ENCODE measurements at regions not wholly inside any gene's neighbourhood (a gene's known extent, or its start where the extent isn't known, plus 50 kb on each side); places are given as distances from the start of the nearest gene placed in this dataset.

DNA sequence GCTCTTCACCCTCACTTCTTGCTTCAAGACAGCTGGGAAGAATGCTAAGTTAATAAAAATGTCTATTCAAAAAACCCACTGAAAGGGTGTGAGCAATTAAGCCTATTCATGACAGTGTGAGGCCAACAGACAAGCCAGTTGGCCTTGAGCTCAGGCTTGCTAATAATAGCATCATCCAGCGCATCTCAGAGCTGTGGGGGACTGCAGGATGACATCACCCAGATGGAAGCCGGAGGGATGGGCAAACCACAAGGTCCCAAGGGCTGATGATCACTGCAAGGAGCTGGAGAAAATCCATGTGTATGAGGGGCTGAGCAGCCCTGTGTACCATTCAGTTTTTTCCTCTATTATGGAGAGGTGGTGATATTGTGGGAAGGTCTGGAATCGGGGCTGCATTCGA, 770.4 kb downstream of the TNS3 start:
- DNase-seq (ENCODE audit: low spot score): no peak

DNA sequence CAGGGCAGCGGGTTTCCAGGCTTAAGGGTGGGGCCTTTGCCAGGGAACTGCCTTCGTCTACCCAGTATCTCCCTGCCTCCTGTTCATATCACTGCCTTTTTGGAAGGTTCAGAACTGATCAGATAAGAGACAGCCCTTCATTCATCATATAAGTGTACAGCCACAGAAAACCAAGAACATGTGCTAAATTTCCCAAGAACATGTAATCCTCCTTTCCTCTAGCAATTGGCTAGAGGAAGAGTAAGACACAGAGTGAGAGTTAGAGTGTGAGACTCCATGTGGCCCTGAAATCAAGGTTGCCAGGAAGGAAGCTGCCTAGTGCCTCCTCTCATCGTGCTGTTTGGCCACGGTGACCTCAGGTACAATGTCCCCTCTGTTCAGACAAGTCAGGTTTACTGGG, 770.9 kb downstream of the TNS3 start:
- no peak for DNase-seq (ENCODE audit: low spot score)

DNA sequence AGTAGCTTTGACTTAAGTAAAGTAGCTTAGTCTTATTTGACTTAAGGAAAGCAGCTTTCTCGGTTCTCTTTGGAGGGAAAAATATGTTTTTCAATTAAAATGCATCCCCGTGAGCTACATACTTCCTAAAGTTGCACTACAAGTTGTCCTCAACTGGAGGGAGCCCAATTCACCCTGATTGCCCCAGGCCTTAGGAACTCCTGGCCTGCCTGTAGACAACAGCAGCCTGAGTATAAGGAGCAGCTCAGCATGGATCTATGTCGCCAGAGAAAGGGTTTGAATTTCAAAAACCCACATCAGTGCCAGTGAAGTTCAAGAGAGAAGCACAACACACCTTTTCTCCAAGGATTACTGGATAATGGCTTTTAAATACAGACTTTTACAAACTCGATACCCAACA, 772.0 kb downstream of the TNS3 start:
- DNase-seq (ENCODE audit: low spot score): no peak

DNA sequence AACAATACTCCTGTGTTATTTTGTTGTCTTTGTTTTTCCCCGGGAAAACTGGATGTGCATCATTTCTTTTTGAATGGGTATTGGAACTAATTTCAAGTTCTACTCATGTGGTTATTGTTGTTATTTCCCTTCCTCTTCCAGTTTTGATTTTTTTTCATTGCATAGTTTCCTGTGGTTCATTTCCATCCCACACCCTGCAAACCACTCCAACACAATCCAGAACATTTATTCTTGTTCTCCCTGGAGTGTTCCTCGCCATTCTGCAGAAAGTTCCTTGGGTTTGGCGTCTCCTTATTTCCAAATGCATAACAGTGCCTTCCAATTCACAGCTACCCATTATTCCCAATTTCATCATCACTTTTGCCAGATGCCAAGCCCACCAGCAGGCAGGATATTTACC, 775.1 kb downstream of the TNS3 start:
- DNase-seq (ENCODE audit: low spot score): no peak

DNA sequence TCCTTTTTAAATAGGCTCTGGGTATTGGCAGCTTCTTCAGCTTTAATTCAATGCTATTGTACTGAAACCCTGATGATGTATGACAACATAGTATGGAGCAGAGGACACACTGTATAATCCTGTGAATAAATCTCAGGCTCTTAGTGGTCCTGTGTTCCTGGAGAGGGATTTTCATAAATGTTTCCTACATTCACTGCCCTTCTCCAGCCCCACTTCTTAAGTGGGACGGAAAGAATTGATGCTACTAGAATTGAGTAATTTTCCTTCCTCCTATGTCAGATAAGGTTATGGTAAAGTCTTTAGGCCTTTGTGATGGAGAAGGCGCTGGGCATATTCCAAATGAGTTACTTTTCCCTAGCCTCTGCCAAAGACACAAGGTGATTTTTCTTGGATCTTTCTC, 779.4 kb downstream of the TNS3 start:
- DNase-seq (ENCODE audit: low spot score): no peak

DNA sequence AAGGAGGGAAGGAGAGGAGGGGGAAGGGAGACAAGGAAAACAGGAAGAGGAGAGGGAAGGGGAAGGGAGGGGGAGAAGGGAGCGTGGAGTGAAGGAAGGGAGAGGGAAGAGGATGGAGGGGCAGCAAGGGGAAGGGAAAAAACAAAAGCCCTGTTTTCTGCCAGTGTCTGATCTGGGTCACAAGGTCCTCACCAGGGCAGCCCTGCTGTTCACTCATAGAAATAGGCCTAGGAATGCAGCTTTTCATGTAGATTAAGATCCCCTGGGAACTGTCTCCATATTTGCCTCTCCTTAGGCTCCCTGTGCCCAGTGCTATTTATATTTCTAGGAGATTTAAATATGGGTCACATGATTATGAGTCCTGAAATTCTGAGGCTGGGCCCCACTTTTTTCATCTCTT, 790.7 kb downstream of the TNS3 start:
- DNase-seq (ENCODE audit: low spot score): no peak

DNA sequence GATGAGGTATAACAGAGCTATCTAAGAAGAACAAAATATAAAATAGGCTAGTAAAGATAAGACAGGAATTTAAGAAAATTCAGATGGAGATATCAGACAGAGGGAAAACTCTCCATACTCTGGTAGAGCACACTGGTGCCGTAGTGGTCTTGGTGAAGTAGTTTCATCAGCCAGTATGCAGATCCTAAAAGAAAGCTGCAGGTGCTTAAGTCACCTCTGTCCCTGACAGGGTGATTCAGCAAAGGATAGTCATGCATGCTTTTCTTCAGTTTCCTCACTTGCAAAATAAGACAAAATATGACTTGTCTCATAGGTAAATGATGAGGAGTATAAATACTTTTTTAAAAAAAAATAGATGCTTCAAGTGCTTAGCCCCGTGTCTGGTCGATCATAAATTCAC, 794.9 kb downstream of the TNS3 start:
- DNase-seq (ENCODE audit: low spot score): no peak

DNA sequence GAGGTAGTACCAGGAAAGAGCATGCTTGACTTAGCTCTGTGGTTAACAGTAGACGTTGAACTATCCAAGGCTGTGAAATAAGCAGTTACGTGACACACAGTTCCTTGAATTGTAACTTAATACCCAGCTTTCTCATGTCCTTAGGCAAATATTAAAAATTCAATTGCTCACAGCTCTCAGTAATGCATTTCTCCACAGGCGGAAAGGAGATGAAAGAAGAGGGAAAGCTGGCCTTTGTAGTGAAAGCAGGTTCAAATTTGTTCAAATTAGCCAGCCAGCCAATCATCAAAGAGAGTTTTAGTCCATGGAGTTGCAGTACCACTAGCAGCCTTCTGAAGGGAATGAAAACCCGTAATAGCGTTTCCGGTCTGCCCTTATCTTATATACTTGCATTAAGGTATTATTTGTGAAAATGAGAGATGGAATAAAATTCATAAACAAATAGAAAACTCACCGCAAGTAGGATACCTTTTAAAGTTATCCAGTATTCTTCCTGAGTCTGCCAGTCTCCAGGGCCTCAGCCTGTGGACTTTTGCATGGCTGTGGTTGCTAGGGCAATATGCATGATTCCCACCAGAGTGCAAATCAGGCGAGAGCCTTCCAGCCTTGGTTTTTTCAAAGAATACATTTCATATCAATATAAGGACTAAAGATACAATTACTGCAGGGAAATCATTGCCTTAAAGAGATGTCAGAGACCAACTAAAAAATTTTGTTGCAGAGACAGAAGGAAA, 795.5 kb downstream of the TNS3 start:
- DNase-seq (ENCODE audit: low spot score): no peak

DNA sequence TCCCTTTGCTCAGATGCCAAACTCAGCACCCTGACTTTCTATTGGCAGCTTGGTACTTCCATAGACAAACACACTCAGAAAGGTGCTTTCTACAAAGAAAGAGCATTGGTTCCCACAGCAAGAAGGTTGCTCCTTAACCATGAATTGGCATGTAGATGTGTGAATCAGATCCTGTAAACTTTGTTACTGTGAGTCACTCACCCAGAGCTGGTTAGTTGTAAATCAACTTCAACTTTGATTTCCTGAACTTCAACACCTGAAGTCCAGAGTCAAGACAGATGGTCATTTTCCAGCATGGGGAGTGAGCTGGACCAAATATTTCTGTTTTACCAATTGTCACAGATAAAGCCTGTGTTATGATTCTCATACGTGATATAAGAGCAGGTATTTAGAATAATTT, 797.2 kb downstream of the TNS3 start:
- no peak for DNase-seq (ENCODE audit: low spot score)

DNA sequence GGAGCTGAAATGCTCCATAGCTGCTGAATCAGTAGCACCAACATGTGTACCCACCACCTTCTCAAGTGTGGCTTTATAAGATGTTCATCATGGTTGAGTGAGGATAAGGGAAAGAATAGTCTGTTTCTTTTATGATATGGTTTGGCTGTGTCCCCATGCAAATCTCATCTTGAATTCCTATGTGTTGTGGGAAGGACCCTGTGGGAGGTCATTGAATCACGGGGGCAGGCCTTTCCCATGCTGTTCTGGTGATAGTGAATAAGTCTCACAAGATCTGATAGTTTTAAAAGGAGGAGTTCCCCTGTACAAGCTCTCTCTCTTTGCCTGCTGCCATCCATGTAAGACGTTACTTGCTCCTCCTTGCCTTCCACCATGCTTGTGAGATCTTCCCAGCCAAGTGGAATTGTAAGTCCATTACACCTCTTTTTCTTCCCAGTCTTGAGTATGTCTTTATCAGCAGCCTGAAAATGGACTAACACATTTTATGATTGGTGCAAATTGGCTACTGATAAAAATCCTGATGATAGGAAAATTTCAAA, 799.9 kb downstream of the TNS3 start:
- no peak for DNase-seq (ENCODE audit: low spot score)

DNA sequence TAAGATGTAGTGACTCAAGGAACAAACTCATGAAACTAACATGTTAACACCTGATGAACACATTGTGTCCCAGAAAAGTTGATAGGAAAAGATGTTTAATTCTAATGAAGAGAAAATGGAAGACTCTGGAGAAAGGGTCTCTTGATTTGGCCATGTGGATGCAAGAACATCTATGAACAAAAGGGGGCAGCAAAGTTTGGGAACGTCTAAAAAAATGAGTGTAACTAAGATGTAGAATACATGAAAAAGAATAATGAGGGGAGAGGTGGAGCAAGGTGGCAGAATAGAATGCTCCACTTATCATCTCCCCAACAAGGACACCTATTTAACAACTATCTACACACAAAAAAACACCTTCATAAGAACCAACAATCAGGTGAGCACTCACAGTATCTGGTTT, 805.1 kb downstream of the TNS3 start:
- no peak for DNase-seq (ENCODE audit: low spot score)

DNA sequence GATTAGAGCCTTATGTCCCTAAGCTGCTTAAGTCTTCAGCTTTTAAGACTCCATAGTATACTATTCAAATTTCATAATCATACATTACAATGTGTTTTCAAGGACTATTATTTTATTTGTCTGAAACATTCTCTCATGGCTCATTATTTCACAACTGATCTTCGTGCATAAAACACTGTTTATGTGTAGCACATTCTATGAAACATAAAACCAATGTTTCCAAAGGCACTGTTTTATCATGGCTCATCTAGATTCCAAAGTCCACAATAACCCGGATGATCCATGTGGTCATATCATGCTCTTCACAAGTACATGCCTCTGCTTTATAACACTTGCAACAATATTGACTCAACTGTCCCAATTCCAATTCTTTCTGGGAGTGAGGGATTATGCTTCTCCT, 806.1 kb downstream of the TNS3 start:
- DNase-seq (ENCODE audit: low spot score): no peak

DNA sequence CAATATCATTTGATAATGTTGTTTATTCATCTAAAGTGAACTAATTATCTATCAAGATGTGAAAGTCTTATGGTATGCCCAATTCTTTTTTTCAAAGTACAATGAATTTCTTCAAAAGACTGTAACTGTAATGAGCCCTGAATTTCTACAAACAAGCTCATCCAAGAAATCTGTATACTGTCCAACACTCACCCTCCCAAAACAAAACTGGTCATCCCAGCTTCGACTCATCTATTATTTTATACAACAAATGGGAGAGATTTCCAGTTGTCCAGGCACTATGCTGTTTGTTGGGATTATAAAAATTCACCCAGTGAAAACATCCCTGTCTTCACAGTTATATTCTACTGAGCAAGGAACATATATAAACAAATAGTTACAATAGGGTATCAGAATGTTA, 806.9 kb downstream of the TNS3 start:
- DNase-seq (ENCODE audit: low spot score): no peak

DNA sequence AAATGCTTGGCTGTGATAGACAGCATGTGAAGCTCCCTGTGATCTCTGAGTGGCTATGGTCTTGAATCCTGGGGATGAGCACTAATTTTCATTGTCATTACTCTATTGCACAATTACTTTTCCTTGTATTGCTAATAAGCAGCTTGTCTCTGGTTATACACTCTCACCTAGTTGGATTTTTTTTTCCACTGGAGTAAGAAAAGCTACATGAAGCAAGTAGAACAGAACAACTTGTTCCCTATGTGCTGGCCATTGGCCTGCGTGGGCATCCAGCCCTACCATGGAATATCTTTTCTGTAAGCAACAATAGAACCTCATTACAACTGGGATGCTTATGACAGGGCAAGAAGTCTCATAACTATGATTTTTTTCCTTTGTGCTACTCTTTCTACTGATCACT, 807.4 kb downstream of the TNS3 start:
- no peak for DNase-seq (ENCODE audit: low spot score)

DNA sequence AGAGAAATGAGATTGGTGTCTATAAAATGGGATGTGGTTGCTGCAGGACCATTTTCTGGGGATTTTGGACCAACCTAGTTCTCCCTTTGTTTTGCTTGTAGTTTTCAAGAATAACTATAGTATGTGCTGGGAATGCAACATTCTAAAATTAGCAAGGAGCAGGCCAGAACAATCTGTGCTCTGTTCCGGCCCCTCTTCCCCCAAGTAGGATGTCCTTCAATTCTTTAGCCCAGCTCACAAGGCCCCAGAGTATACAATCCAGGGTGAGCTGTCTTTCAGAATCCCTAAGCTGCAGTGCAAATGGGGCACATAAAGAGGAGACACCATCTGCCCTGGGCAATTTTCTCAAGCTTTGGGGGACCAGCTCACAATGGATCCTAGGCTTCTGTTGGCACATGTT, 809.1 kb downstream of the TNS3 start:
- no peak for DNase-seq (ENCODE audit: low spot score)

DNA sequence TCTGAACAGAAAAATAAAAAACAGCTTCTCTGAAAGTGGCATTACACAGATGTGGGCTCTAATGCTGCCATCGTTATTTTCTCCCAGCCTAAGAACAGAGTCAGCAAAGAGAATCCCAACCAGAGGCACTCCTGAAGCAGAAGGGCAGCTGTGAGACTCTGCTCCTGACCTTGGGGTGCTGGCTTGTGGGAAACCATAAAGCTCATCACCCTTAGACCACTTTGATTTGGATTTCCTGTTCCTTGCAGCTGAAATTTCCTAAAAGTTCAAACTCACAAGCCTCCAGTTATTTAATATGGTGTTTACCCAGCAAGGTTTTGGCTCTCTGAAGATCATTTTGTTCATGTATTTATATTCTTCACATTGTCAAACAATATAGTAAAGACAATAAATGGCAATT, 814.8 kb downstream of the TNS3 start:
- DNase-seq (ENCODE audit: low spot score): no peak

DNA sequence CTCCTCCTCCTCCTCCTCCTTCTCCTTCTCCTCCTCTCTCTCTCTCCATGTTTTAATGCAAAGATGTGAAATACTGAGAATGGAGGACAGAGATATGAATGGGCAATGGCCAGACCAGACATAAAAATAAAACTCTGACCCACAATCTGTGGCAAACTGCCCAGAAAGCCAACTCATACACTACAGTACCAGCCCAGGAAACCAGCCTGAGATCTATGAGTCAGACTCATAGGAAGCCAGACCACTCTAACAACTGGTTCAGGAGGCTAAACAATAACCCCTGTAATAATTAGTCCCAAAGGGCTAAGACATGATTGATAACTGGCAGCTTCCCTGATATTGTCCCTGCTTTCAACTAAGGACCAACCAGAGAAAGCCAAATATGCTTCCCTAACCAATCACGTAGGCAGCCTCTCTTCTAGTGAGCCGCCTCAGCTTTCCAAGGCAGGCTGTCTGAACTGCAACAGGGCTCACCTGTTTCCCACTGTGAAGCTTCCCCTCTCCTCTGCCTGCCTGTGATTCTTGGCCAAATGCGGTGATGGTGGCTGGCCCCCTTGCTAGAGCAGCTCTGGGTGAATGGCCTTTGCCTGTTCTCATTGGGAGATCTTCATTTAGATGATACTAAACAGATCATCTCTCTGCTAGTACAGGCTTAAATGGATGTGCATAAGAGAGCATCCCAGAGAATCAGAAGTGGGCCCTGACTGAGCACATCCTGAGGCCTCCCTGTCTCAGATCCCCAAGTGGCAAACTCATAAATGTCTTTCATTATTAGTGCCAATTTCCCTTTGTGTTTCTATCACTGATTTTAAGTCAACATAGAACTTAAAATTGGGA, 817.6 kb downstream of the TNS3 start:
- DNase-seq (ENCODE audit: low spot score): no peak

DNA sequence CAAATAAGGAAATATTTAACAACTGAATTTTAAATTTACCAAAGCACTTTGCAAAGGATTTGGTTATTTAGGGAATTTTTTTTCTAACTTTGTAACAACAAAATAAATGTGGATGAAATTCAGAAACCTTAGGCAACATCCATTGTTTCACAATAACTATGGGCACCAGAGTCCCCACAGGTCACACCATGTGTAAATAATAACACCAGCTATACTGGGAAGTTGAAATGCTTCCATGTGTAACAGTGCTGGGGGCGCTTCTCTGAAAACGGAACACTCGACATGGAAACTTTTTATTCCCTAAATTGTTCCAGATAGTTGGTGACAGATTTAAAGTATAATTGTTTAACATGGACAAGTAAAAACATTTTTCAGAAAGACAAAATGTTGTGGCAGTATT, 818.6 kb downstream of the TNS3 start:
- no peak for DNase-seq (ENCODE audit: low spot score)

DNA sequence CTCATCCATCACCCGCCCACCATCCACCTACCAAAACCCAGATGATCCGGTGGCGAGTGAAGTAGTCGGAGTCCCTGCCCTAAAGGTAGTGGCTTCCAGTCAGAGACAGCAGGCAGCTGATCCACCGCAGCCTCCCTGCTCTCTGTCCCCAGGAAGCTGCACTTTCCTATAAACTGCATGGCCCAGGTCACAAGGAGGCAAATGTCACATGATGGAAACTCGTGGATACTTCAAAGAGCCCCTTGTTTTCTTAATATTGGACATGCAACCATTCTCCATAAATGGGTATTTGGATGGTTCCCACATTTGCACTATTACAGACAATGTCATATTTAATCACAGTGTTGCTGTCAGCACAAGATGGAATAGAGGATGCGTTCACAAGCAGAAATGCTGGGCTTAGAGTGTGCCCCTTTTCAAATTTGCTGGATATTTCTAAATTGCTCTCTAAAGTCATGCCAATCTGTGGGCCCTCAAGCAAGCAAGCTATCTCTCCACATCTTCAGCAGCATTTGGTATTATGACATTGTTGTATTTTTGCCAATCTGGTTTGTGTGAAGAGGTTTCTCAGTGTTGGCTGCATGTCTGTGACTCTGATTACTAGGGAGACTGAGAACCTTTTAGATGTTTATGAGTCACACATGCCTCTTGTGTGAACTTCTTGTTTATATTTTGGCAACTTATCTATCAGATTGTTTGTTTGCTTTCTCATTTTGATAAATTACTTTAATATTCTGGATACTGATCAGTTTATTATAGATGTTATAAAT, 822.0 kb downstream of the TNS3 start:
- no peak for DNase-seq (ENCODE audit: low spot score)

DNA sequence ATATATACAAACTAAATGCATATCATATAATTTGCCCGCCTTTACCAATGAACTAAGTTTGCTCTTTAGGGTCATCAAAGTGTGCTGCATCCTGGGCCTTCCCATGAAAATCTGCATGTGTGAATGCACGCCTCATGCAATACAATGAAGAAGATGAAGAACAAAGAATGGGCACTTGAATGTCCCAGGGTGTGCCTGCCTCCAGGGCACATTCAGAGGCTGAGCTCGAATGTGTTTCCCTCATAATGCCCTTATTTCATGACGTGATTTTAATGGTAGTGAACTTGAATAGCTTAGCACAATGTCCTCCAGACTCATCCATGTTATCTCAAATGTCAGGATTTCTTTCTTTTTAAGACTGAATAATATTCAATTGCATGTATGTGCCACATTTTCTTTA, 824.9 kb downstream of the TNS3 start:
- no peak for DNase-seq (ENCODE audit: low spot score)

DNA sequence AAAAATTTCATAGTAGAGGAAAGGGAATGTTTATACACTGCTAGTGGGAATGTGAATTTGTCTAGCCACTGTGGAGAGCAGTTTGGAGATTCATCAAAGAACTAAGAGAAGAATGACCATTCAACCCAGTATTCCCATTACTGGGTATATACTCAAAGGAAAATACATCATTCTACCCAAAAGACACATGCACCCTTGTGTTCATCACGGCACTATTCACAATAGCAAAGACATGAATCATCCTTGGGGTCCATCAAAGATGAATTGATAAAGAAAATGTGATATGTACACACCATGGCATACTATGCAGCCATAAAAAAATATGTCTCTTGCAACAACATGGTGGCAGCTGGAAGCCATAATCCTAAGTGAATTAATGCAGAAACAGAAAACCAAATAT, 825.7 kb downstream of the TNS3 start:
- DNase-seq (ENCODE audit: low spot score): no peak

DNA sequence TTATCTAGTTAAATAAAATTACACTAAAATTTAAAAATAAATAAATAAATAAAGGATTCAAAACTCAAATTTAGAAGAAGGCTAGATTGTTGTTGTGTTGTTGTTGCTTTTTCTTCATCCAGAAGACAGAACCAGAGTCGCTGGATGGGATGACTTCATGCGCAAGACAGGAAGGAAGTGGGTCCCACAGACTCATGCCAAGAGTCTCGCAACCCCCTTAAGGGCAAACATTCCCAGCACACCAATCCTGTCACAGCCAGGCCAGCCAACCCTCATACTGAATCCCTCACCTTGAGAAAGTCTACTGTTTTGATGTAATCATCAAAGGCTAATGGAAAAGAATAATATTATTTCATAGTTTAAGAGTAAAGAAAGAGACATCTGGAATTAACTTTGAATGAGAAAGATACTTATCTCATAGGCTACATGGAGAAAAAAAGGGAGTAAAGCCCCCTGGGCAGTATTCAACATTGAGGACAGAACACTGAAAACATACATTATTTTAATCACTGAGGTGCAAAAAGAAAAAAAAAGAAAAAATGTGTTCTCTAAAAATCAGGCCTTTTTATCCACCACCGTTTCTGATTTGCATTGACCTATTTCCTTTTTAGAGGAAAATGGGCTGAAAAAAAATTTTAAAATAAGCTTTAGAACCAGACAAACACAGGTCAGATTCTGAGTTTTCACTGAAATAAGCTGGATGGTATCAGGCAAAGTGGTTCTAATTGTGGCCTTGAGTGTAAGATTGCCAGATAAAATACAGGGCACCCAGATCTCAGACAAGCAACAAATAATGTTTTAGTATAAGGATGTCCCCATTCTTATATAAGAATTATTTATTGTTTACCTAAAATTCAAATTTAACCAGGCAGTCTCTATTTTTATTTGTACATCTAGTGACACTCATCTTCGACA, 826.5 kb downstream of the TNS3 start:
- no peak for DNase-seq (ENCODE audit: low spot score)
